HEK293 (cell line): ENCODE measurements at regions not wholly inside any gene's neighbourhood (a gene's known extent, or its start where the extent isn't known, plus 50 kb on each side); places are given as distances from the start of the nearest gene placed in this dataset.

Source experiments
- CTCF ChIA-PET: fragments of 350-600 bp; formaldehyde crosslinking; extraction: SDS; loops from one replicate; lab custom pipeline; 2021; ENCODE audit warnings: antibody characterized with exemption; lab: Yijun Ruan, JAX
- POLR2A ChIA-PET: fragments of 300-600 bp; formaldehyde crosslinking; extraction: SDS; loops from one replicate; lab custom pipeline; 2020; ENCODE audit warnings: antibody characterized with exemption, inconsistent platforms; lab: Yijun Ruan, JAX
- H3K27ac ChIP-seq: fragments of 200-500 bp; sonication (Bioruptor generic); 2 replicates; pipeline ENCODE4 v1.5.1; 2014; ENCODE audit warnings: low read depth, low read length, control low read depth, inconsistent platforms; ENCODE audit errors: extremely low read depth
- H3K36me3 ChIP-seq, 2 experiments: fragments of 200-500 bp in 1 of 2; sonication (Bioruptor generic) in 1 of 2; 1 replicate in 1 of 2; 2 replicates in 1 of 2; pipeline ENCODE4 v1.5.1; 2014 to 2017; ENCODE audit warnings: inconsistent platforms in 2 of 2, low read length in 2 of 2; ENCODE audit not compliant: control insufficient read depth in 2 of 2, insufficient read depth in 1 of 2
- H3K4me1 ChIP-seq: fragments of 200-500 bp; sonication (Bioruptor generic); 2 replicates; pipeline ENCODE4 v1.5.1; 2014; ENCODE audit warnings: mild to moderate bottlenecking, low read length, inconsistent platforms; ENCODE audit not compliant: control insufficient read depth, insufficient read depth
- H3K4me3 ChIP-seq: 2 replicates; pipeline ENCODE4 v1.5.1; 2011; ENCODE audit warnings: low read depth, mild to moderate bottlenecking, control low read depth, low read length, moderate library complexity
- H3K9me3 ChIP-seq: fragments of 200-500 bp; sonication (Bioruptor generic); 2 replicates; pipeline ENCODE4 v1.5.1; 2014; ENCODE audit warnings: low read depth, low read length, inconsistent platforms; ENCODE audit not compliant: control insufficient read depth, insufficient read depth
- BCL11B ChIP-seq: fragments of 450-650 bp; formaldehyde crosslinking; IDR thresholded peaks from 2 replicates; pipeline ENCODE4 v1.5.1; 2016; ENCODE audit warnings: low read depth, missing biosample characterization, missing genetic modification characterization
- GLI2 ChIP-seq: fragments of 450-650 bp; formaldehyde crosslinking; IDR thresholded peaks from 2 replicates; pipeline ENCODE4; 2017; ENCODE audit warnings: missing biosample characterization, missing genetic modification characterization, low read depth, borderline replicate concordance
- IKZF3 ChIP-seq: fragments of 450-650 bp; IDR thresholded peaks from 2 replicates; pipeline ENCODE4 v1.5.0; 2018; ENCODE audit warnings: missing biosample characterization, mild to moderate bottlenecking, missing genetic modification characterization, moderate library complexity
- KLF8 ChIP-seq: fragments of 450-650 bp; formaldehyde crosslinking; IDR thresholded peaks from 2 replicates; pipeline ENCODE4 v1.5.1; 2016; ENCODE audit warnings: missing biosample characterization, missing genetic modification characterization
- SP3 ChIP-seq: fragments of 450-650 bp; formaldehyde crosslinking; IDR thresholded peaks from 2 replicates; pipeline ENCODE4 v1.5.1; 2016; ENCODE audit warnings: missing biosample characterization, missing genetic modification characterization
- TRIM28 ChIP-seq: IDR thresholded peaks from 2 replicates; pipeline ENCODE4 v1.6.1; 2011; ENCODE audit warnings: low read length, control low read depth, borderline replicate concordance
- ZBTB21 ChIP-seq: fragments of 450-650 bp; formaldehyde crosslinking; IDR thresholded peaks from 2 replicates; pipeline ENCODE4 v1.5.1; 2017; ENCODE audit warnings: missing biosample characterization, missing genetic modification characterization
- ZNF292 ChIP-seq: fragments of 450-650 bp; formaldehyde crosslinking; IDR thresholded peaks from 2 replicates; pipeline ENCODE4 v1.5.1; 2016; ENCODE audit warnings: low read depth, missing biosample characterization, missing genetic modification characterization, borderline replicate concordance
- ZNF37A ChIP-seq: fragments of 450-650 bp; IDR thresholded peaks from 2 replicates; pipeline ENCODE4 v1.5.1; 2018; ENCODE audit warnings: missing biosample characterization, missing genetic modification characterization
- ZNF521 ChIP-seq: fragments of 450-650 bp; formaldehyde crosslinking; IDR thresholded peaks from 2 replicates; pipeline ENCODE4 v1.5.1; 2017; ENCODE audit warnings: missing biosample characterization, mild to moderate bottlenecking, missing genetic modification characterization
- ZNF654 ChIP-seq: fragments of 450-650 bp; formaldehyde crosslinking; IDR thresholded peaks from 2 replicates; pipeline ENCODE4 v1.5.1; 2016; ENCODE audit warnings: low read depth, missing biosample characterization, missing genetic modification characterization
- ZNF670 ChIP-seq: fragments of 450-650 bp; formaldehyde crosslinking; IDR thresholded peaks from 2 replicates; pipeline ENCODE4 v1.5.1; 2016; ENCODE audit warnings: missing biosample characterization, missing genetic modification characterization, low read depth
- ZNF837 ChIP-seq: fragments of 450-650 bp; formaldehyde crosslinking; IDR thresholded peaks from 2 replicates; pipeline ENCODE4 v1.5.1; 2016; ENCODE audit warnings: missing biosample characterization, missing genetic modification characterization
- TF ChIP-seq, protein P1 (sequence below): fragments of 450-650 bp; IDR thresholded peaks from 2 replicates; pipeline ENCODE4 v1.5.1; 2018; ENCODE audit warnings: missing biosample characterization, mild to moderate bottlenecking, missing genetic modification characterization
- TF ChIP-seq, protein P2 (sequence below): fragments of 450-650 bp; formaldehyde crosslinking; IDR thresholded peaks from 2 replicates; pipeline ENCODE4 v1.5.1; 2016; ENCODE audit warnings: missing biosample characterization, missing genetic modification characterization, low read depth
- TF ChIP-seq, protein P3 (sequence below): fragments of 450-650 bp; formaldehyde crosslinking; IDR thresholded peaks from 2 replicates; pipeline ENCODE4 v1.5.1; 2016; ENCODE audit warnings: missing biosample characterization, missing genetic modification characterization, borderline replicate concordance
- TF ChIP-seq, protein P4 (sequence below): fragments of 450-650 bp; formaldehyde crosslinking; IDR thresholded peaks from 2 replicates; pipeline ENCODE4 v1.5.1; 2016; ENCODE audit warnings: missing biosample characterization, missing genetic modification characterization
- TF ChIP-seq, protein P5 (sequence below): fragments of 450-650 bp; formaldehyde crosslinking; IDR thresholded peaks from 2 replicates; pipeline ENCODE4 v1.5.1; 2016; ENCODE audit warnings: missing biosample characterization, missing genetic modification characterization

DNA sequence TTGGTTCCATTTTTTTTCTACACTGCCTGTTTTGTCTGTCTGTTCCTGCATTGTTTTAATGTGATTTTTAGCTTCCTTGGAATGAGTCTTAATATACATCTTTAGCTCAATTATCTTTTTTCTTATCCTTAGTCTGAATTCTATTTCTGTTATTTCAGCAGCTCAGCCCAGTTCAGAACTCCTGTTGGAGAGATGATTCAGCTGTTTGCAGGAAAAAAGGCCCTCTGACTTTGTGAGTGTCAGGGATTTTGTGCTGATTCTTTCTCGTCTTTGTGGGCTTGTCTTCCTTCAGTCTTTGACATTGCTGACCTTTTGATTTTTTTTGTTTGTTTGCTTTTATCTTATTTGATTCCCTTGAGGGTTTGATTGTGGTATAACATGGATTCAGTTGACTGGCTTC lies 343.2 kb upstream of the TRAM1L1 start:
- Histone ChIP-seq H3K36me3 (no peaks in the 10 kb centered on the region), H3K4me3 (no peak overlapping the region), H3K9me3 (no peaks in the 10 kb centered on the region), H3K27ac (no peak overlapping the region), H3K4me1 (no peaks in the 10 kb centered on the region)
- ChIA-PET POLR2A (no interaction called here), CTCF (interaction anchor here (0.6 kb wide), 1 partner anchor 66 kb away, joined by 3 read pairs; no protein-coding TSS in a partner anchor)
- TF ChIP-seq SP3, result no peak
- TF ChIP-seq GLI2 (tag by site-specific recombination), result no peak
- no peak for TF ChIP-seq KLF8 (tag by site-specific recombination)
- no peak for TF ChIP-seq ZNF654 (tag by site-specific recombination)
- TF ChIP-seq ZNF521, result no peak
- TF ChIP-seq IKZF3, result no peak
- TF ChIP-seq ZNF670 (tag by site-specific recombination), result no peak
- TF ChIP-seq ZNF37A (tag by site-specific recombination), result no peak
- TF ChIP-seq, protein P1, sequence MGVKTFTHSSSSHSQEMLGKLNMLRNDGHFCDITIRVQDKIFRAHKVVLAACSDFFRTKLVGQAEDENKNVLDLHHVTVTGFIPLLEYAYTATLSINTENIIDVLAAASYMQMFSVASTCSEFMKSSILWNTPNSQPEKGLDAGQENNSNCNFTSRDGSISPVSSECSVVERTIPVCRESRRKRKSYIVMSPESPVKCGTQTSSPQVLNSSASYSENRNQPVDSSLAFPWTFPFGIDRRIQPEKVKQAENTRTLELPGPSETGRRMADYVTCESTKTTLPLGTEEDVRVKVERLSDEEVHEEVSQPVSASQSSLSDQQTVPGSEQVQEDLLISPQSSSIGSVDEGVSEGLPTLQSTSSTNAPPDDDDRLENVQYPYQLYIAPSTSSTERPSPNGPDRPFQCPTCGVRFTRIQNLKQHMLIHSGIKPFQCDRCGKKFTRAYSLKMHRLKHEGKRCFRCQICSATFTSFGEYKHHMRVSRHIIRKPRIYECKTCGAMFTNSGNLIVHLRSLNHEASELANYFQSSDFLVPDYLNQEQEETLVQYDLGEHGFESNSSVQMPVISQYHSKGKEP (tag by site-specific recombination), result no peak
- TF ChIP-seq, protein P2, sequence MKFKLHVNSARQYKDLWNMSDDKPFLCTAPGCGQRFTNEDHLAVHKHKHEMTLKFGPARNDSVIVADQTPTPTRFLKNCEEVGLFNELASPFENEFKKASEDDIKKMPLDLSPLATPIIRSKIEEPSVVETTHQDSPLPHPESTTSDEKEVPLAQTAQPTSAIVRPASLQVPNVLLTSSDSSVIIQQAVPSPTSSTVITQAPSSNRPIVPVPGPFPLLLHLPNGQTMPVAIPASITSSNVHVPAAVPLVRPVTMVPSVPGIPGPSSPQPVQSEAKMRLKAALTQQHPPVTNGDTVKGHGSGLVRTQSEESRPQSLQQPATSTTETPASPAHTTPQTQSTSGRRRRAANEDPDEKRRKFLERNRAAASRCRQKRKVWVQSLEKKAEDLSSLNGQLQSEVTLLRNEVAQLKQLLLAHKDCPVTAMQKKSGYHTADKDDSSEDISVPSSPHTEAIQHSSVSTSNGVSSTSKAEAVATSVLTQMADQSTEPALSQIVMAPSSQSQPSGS (tag by site-specific recombination), result no peak
- no peak for TF ChIP-seq ZNF837

DNA sequence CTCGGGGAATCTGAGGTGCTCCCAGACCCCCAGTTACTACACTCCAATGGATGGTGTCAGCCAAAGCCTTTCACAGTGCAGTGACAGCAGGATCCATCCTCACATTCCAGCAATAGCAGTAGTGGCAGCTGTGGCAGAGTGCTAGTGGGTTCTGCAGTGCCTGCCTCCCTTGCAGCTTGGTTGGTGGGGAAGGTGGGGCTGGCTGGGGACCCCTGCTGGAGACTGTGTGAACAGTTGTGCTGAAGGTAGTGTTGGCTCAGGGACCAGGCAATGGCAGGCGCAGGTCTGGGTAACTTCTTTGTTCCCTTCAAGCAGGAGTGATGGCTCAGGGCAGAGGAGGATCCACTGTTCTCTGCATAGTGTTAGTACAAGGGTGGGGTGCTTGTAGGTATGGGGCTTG lies 343.7 kb upstream of the TRAM1L1 start:
- POLR2A ChIA-PET, result no interaction called here

DNA sequence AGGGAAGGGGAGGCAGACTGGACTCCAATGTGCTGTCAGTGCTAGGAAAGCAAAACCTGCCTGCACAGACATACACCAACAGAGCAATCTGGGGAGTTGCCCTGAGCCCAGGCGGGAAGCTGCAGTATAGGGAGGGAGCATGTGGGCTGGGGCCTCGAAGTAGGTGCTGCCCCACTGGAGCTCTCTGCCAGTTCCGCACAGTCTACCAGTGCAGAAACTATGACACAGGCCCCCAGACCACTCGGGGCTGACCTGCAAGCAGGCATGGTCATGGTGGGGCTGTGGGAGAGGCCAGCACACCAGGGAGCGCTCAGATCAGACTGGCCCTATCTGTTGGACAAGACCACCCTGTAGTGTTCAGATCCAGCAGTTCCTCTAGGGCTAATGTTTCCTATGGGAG lies 344.1 kb upstream of the TRAM1L1 start:
- Histone ChIP-seq H3K4me1 (no peaks in the 10 kb centered on the region), H3K36me3 (no peaks in the 10 kb centered on the region), H3K4me3 (no peak overlapping the region), H3K27ac (no peak overlapping the region), H3K9me3 (no peaks in the 10 kb centered on the region)
- ChIA-PET CTCF (no interaction called here), POLR2A (no interaction called here)
- TF ChIP-seq ZNF292 (tag by site-specific recombination) (no peak), BCL11B (no peak)
- TF ChIP-seq, protein P3, sequence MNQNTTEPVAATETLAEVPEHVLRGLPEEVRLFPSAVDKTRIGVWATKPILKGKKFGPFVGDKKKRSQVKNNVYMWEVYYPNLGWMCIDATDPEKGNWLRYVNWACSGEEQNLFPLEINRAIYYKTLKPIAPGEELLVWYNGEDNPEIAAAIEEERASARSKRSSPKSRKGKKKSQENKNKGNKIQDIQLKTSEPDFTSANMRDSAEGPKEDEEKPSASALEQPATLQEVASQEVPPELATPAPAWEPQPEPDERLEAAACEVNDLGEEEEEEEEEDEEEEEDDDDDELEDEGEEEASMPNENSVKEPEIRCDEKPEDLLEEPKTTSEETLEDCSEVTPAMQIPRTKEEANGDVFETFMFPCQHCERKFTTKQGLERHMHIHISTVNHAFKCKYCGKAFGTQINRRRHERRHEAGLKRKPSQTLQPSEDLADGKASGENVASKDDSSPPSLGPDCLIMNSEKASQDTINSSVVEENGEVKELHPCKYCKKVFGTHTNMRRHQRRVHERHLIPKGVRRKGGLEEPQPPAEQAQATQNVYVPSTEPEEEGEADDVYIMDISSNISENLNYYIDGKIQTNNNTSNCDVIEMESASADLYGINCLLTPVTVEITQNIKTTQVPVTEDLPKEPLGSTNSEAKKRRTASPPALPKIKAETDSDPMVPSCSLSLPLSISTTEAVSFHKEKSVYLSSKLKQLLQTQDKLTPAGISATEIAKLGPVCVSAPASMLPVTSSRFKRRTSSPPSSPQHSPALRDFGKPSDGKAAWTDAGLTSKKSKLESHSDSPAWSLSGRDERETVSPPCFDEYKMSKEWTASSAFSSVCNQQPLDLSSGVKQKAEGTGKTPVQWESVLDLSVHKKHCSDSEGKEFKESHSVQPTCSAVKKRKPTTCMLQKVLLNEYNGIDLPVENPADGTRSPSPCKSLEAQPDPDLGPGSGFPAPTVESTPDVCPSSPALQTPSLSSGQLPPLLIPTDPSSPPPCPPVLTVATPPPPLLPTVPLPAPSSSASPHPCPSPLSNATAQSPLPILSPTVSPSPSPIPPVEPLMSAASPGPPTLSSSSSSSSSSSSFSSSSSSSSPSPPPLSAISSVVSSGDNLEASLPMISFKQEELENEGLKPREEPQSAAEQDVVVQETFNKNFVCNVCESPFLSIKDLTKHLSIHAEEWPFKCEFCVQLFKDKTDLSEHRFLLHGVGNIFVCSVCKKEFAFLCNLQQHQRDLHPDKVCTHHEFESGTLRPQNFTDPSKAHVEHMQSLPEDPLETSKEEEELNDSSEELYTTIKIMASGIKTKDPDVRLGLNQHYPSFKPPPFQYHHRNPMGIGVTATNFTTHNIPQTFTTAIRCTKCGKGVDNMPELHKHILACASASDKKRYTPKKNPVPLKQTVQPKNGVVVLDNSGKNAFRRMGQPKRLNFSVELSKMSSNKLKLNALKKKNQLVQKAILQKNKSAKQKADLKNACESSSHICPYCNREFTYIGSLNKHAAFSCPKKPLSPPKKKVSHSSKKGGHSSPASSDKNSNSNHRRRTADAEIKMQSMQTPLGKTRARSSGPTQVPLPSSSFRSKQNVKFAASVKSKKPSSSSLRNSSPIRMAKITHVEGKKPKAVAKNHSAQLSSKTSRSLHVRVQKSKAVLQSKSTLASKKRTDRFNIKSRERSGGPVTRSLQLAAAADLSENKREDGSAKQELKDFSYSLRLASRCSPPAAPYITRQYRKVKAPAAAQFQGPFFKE, result no peak
- TF ChIP-seq, protein P4, sequence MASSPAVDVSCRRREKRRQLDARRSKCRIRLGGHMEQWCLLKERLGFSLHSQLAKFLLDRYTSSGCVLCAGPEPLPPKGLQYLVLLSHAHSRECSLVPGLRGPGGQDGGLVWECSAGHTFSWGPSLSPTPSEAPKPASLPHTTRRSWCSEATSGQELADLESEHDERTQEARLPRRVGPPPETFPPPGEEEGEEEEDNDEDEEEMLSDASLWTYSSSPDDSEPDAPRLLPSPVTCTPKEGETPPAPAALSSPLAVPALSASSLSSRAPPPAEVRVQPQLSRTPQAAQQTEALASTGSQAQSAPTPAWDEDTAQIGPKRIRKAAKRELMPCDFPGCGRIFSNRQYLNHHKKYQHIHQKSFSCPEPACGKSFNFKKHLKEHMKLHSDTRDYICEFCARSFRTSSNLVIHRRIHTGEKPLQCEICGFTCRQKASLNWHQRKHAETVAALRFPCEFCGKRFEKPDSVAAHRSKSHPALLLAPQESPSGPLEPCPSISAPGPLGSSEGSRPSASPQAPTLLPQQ, result no peak

More for the DNA sequence above, 343.7 kb upstream of the TRAM1L1 start:
- no peak overlapping the region for H3K27ac ChIP-seq
- no peaks in the 10 kb centered on the region for H3K9me3 ChIP-seq
- CTCF ChIA-PET, result no interaction called here
- no peaks in the 10 kb centered on the region for H3K36me3 ChIP-seq
- no peaks in the 10 kb centered on the region for H3K4me1 ChIP-seq
- no peak overlapping the region for H3K4me3 ChIP-seq
- no peak for TF ChIP-seq ZBTB21
- TF ChIP-seq TRIM28, result peak; percentile 59; the same call in 1 of the 2 replicates
- TF ChIP-seq, protein P5, sequence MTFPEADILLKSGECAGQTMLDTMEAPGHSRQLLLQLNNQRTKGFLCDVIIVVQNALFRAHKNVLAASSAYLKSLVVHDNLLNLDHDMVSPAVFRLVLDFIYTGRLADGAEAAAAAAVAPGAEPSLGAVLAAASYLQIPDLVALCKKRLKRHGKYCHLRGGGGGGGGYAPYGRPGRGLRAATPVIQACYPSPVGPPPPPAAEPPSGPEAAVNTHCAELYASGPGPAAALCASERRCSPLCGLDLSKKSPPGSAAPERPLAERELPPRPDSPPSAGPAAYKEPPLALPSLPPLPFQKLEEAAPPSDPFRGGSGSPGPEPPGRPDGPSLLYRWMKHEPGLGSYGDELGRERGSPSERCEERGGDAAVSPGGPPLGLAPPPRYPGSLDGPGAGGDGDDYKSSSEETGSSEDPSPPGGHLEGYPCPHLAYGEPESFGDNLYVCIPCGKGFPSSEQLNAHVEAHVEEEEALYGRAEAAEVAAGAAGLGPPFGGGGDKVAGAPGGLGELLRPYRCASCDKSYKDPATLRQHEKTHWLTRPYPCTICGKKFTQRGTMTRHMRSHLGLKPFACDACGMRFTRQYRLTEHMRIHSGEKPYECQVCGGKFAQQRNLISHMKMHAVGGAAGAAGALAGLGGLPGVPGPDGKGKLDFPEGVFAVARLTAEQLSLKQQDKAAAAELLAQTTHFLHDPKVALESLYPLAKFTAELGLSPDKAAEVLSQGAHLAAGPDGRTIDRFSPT (tag by site-specific recombination), result no peak
